Breast epithelium (tissue), 3 donors: ENCODE measurements at regions not wholly inside any gene's neighbourhood (a gene's known extent, or its start where the extent isn't known, plus 50 kb on each side); places are given as distances from the start of the nearest gene placed in this dataset.

Source experiments
- CTCF ChIP-seq, 3 donors: fragments of 450-650 bp; IDR thresholded peaks; one replicate each; pipeline ENCODE4 v1.5.1; 2016 to 2017; ENCODE audit warnings: antibody characterized with exemption in 3 of 3, mild to moderate bottlenecking in 3 of 3, moderate library complexity in 3 of 3
- POLR2A ChIP-seq: fragments of 450-650 bp; IDR thresholded peaks from one replicate; pipeline ENCODE4 v1.6.1; 2016; ENCODE audit warnings: antibody characterized with exemption, mild to moderate bottlenecking, moderate library complexity
- POLR2AphosphoS5 ChIP-seq, 3 donors: sonication (generic); formaldehyde crosslinking; IDR thresholded peaks; one replicate each; pipeline ENCODE4 v1.6.1; 2017; ENCODE audit warnings: antibody characterized with exemption in 3 of 3

GRCh38 chr14:40464531-40464930, 1032.3 kb upstream of the FBXO33 start:
- TF ChIP-seq CTCF (IDR thresholded peaks at IDR 0.05) (no peak), POLR2A (no peak), POLR2AphosphoS5 (IDR thresholded peaks at IDR 0.05) (no peak)
